ENCODE measurements at regions not wholly inside any gene's neighbourhood (a gene's known extent, or its start where the extent isn't known, plus 50 kb on each side); places are given as distances from the start of the nearest gene placed in this dataset.
"Not testable (repeated sequence)": the region's sequence is repeated elsewhere in the genome, so short reads cannot be mapped to it uniquely, and the experiment has no call there.

- CTCF ChIA-PET; H3K4me1 Mint-ChIP-seq; H3K36me3 Mint-ChIP-seq; POLR2A ChIA-PET; H3K27ac Mint-ChIP-seq; H3K27me3 Mint-ChIP-seq (ENCODE audit: low read depth); H3K4me3 Mint-ChIP-seq; ATAC-seq; DNase-seq (ENCODE audit: low spot score): not testable (repeated sequence)
- peaks cover 22% of the 10 kb centered on the region for H3K9me3 Mint-ChIP-seq
Observed at GRCh38 chr11:86732286-86732685, 59.9 kb upstream of the ME3 start.

GRCh38 chr11:86729576-86729975 lies 57.2 kb upstream of the ME3 start:
- H3K27me3 Mint-ChIP-seq (ENCODE audit: low read depth); POLR2A ChIA-PET; CTCF ChIA-PET; H3K27ac Mint-ChIP-seq; DNase-seq (ENCODE audit: low spot score); H3K4me1 Mint-ChIP-seq; H3K4me3 Mint-ChIP-seq; ATAC-seq; H3K36me3 Mint-ChIP-seq: not testable (repeated sequence)
- H3K9me3 Mint-ChIP-seq, result peaks cover 22% of the 10 kb centered on the region

- Mint-ChIP-seq H3K9me3 (peaks cover 25% of the 10 kb centered on the region), H3K27ac (no peak overlapping the region), H3K4me3 (no peak overlapping the region), H3K36me3 (peaks cover 5% of the 10 kb centered on the region), H3K27me3 (ENCODE audit: low read depth) (no peaks in the 10 kb centered on the region; the same call in 1 of the 2 replicates), H3K4me1 (no peaks in the 10 kb centered on the region)
- DNase-seq (ENCODE audit: low spot score) (no peak), ATAC-seq (no peak)
- TF ChIP-seq GABPB1 (CRISPR knock-in tag; IDR thresholded peaks at IDR 0.05) (no peak), E2F4 (CRISPR knock-in tag; IDR thresholded peaks at IDR 0.05; ENCODE audit: borderline replicate concordance, low read depth) (no peak), ATF3 (CRISPR knock-in tag; conservative IDR thresholded peaks at IDR 0.05) (no peak), FOXP4 (CRISPR knock-in tag; IDR thresholded peaks at IDR 0.05) (no peak), MYBL2 (CRISPR knock-in tag; IDR thresholded peaks at IDR 0.05) (no peak), GTF2I (CRISPR knock-in tag; conservative IDR thresholded peaks at IDR 0.05) (no peak), ERG (CRISPR knock-in tag; IDR thresholded peaks at IDR 0.05) (no peak), ATF1 (CRISPR knock-in tag; IDR thresholded peaks at IDR 0.05) (no peak), RORB (CRISPR knock-in tag; IDR thresholded peaks at IDR 0.05) (no peak), STAT6 (CRISPR knock-in tag; conservative IDR thresholded peaks at IDR 0.05; ENCODE audit: low read depth) (no peak), ZNF232 (CRISPR knock-in tag; IDR thresholded peaks at IDR 0.05) (no peak), PREB (CRISPR knock-in tag; IDR thresholded peaks at IDR 0.05; ENCODE audit: borderline replicate concordance) (no peak), ZNF281 (CRISPR knock-in tag; IDR thresholded peaks at IDR 0.05) (no peak)
- POLR2A ChIA-PET, result no interaction called here
- CTCF ChIA-PET, result interaction anchor here (1.1 kb wide), 1 partner anchor 120 kb away, joined by 3 read pairs; no protein-coding TSS in a partner anchor
Observed at GRCh38 chr11:86728562-86728961, 56.1 kb upstream of the ME3 start.
